Rectal smooth muscle tissue (tissue), 1 donor: ENCODE measurements at regions not wholly inside any gene's neighbourhood (a gene's known extent, or its start where the extent isn't known, plus 50 kb on each side); places are given as distances from the start of the nearest gene placed in this dataset.
"Not testable (repeated sequence)": the region's sequence is repeated elsewhere in the genome, so short reads cannot be mapped to it uniquely, and the experiment has no call there.

Experiments
- H3K27ac ChIP-seq: one replicate; pipeline ENCODE4 v1.7.0; 2013; ENCODE audit warnings: low read depth, low read length, inconsistent platforms
- H3K27me3 ChIP-seq: one replicate; pipeline ENCODE4 v1.7.0; 2013; ENCODE audit warnings: low read length; ENCODE audit not compliant: control insufficient read depth, insufficient read depth
- H3K36me3 ChIP-seq: one replicate; pipeline ENCODE4 v1.7.0; 2013; ENCODE audit warnings: low read length; ENCODE audit not compliant: control insufficient read depth, insufficient read depth
- H3K4me1 ChIP-seq: one replicate; pipeline ENCODE4 v1.7.0; 2013; ENCODE audit warnings: low read length; ENCODE audit not compliant: control insufficient read depth, insufficient read depth
- H3K4me3 ChIP-seq: one replicate; pipeline ENCODE4 v1.7.0; 2013; ENCODE audit warnings: low read length
- H3K9ac ChIP-seq: one replicate; pipeline ENCODE4 v1.7.0; 2013; ENCODE audit warnings: low read length

GRCh38 chr2:200193791-200194190 lies 112.7 kb upstream of the SPATS2L start:
- Histone ChIP-seq H3K27me3 (peaks cover 3% of the 10 kb centered on the region), H3K36me3 (no peaks in the 10 kb centered on the region), H3K27ac (no peak overlapping the region), H3K4me3 (no peak overlapping the region), H3K9ac (no peak overlapping the region), H3K4me1 (no peaks in the 10 kb centered on the region)

- Histone ChIP-seq H3K36me3 (no peaks in the 10 kb centered on the region), H3K27me3 (peaks cover 3% of the 10 kb centered on the region), H3K4me3 (no peak overlapping the region), H3K4me1 (no peaks in the 10 kb centered on the region), H3K9ac (no peak overlapping the region), H3K27ac (no peak overlapping the region)
Observed at GRCh38 chr2:200194746-200195145, 111.7 kb upstream of the SPATS2L start.

- Histone ChIP-seq H3K9ac (no peak overlapping the region), H3K36me3 (no peaks in the 10 kb centered on the region), H3K4me3 (no peak overlapping the region), H3K4me1 (no peaks in the 10 kb centered on the region), H3K27ac (no peak overlapping the region), H3K27me3 (peaks cover 3% of the 10 kb centered on the region)
Observed at GRCh38 chr2:200199005-200199404, 107.5 kb upstream of the SPATS2L start.

GRCh38 chr2:200199576-200200263 lies 106.8 kb upstream of the SPATS2L start:
- Histone ChIP-seq H3K36me3 (no peaks in the 10 kb centered on the region), H3K4me1 (no peaks in the 10 kb centered on the region), H3K27ac (no peak overlapping the region), H3K4me3 (no peak overlapping the region), H3K27me3 (peaks cover 3% of the 10 kb centered on the region), H3K9ac (no peak overlapping the region)

- not testable (repeated sequence) for H3K4me3 ChIP-seq, H3K27me3 ChIP-seq, H3K4me1 ChIP-seq, H3K27ac ChIP-seq, H3K9ac ChIP-seq, H3K36me3 ChIP-seq
Observed at GRCh38 chr2:200201839-200202238, 104.7 kb upstream of the SPATS2L start.

- Histone ChIP-seq H3K9ac (no peak overlapping the region), H3K27ac (no peak overlapping the region)
Observed at GRCh38 chr2:200203381-200203827, 103.1 kb upstream of the SPATS2L start.

GRCh38 chr2:200208041-200208440 lies 98.5 kb upstream of the SPATS2L start:
- Histone ChIP-seq H3K36me3 (no peaks in the 10 kb centered on the region), H3K9ac (no peak overlapping the region), H3K4me3 (no peak overlapping the region), H3K27me3 (no peaks in the 10 kb centered on the region), H3K27ac (no peak overlapping the region), H3K4me1 (no peaks in the 10 kb centered on the region)

More at GRCh38 chr2:200203381-200203827, 103.1 kb upstream of the SPATS2L start:
- H3K4me1 ChIP-seq = no peaks in the 10 kb centered on the region
- no peaks in the 10 kb centered on the region for H3K27me3 ChIP-seq
- no peaks in the 10 kb centered on the region for H3K36me3 ChIP-seq
- no peak overlapping the region for H3K4me3 ChIP-seq

GRCh38 chr2:200209030-200209429 lies 97.5 kb upstream of the SPATS2L start:
- Histone ChIP-seq H3K27ac (no peak overlapping the region), H3K9ac (no peak overlapping the region), H3K4me3 (no peak overlapping the region)

GRCh38 chr2:200211643-200212042 lies 94.8 kb upstream of the SPATS2L start:
- Histone ChIP-seq H3K27ac (no peak overlapping the region), H3K36me3 (no peaks in the 10 kb centered on the region), H3K9ac (no peak overlapping the region), H3K4me3 (no peak overlapping the region), H3K27me3 (no peaks in the 10 kb centered on the region), H3K4me1 (no peaks in the 10 kb centered on the region)

More at GRCh38 chr2:200209030-200209429, 97.5 kb upstream of the SPATS2L start:
- Histone ChIP-seq H3K36me3 (no peaks in the 10 kb centered on the region), H3K27me3 (no peaks in the 10 kb centered on the region), H3K4me1 (no peaks in the 10 kb centered on the region)

- H3K4me3 ChIP-seq = no peak overlapping the region
- no peaks in the 10 kb centered on the region for H3K36me3 ChIP-seq
- H3K4me1 ChIP-seq = no peaks in the 10 kb centered on the region
- H3K27me3 ChIP-seq = no peaks in the 10 kb centered on the region
- H3K9ac ChIP-seq = no peak overlapping the region
- no peak overlapping the region for H3K27ac ChIP-seq
Observed at GRCh38 chr2:200212862-200213425, 93.5 kb upstream of the SPATS2L start.

GRCh38 chr2:200216310-200216709 lies 90.2 kb upstream of the SPATS2L start:
- H3K9ac ChIP-seq = no peak overlapping the region
- no peak overlapping the region for H3K4me3 ChIP-seq
- H3K36me3 ChIP-seq = no peaks in the 10 kb centered on the region
- no peaks in the 10 kb centered on the region for H3K4me1 ChIP-seq
- H3K27ac ChIP-seq = no peak overlapping the region
- no peaks in the 10 kb centered on the region for H3K27me3 ChIP-seq

GRCh38 chr2:200217320-200217719 lies 89.2 kb upstream of the SPATS2L start:
- Histone ChIP-seq H3K36me3 (no peaks in the 10 kb centered on the region), H3K4me3 (no peak overlapping the region), H3K9ac (no peak overlapping the region), H3K4me1 (no peaks in the 10 kb centered on the region), H3K27ac (no peak overlapping the region), H3K27me3 (no peaks in the 10 kb centered on the region)

- Histone ChIP-seq H3K36me3 (no peaks in the 10 kb centered on the region), H3K4me1 (no peaks in the 10 kb centered on the region), H3K27me3 (no peaks in the 10 kb centered on the region), H3K27ac (no peak overlapping the region), H3K4me3 (no peak overlapping the region), H3K9ac (no peak overlapping the region)
Observed at GRCh38 chr2:200218645-200219044, 87.8 kb upstream of the SPATS2L start.
